ENCODE measurements at regions not wholly inside any gene's neighbourhood (a gene's known extent, or its start where the extent isn't known, plus 50 kb on each side); places are given as distances from the start of the nearest gene placed in this dataset.

DNA sequence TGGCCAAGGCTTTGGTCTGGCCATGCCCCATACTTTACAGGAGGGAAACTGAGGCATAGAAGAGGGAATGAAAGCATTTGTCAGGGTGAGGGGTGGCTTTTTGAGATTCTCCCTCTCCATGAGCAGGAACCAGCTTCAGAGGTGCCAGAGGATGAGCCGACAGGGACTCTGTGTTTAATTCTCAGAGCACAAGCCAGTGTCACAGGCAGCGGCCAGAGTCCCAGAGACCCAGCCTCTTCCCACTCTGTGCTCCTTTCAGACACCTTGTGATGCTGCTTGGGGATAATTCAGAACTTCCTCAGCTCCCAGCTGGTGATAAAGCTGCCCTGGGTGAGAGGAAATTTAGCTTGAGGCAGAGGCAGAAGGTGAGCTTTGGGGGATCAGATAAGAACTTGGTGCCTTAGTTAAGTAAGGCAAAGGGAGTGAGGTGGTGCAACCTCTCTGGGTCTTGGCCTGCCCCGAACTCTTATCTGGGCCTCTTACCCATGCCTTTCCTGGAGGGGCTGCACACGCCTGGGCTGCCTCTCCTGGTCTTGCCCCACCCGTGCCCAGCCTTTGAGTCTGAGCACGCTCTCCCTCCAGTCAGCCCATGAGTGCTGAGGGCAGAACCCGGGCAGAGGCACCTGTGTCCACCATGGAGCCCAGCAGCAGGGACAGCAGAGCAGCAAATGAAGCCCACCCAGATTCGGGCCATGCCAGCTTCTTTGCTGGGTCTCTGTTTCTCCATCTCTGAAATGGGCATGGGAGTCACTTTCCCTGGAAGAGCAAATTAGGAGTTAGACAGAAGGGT, 175.6 kb upstream of the C1orf174 start:
- TF ChIP-seq POLR2A (IDR thresholded peaks at IDR 0.05) (no peak), POLR2AphosphoS5 (IDR thresholded peaks at IDR 0.05) (no peak), EP300 (IDR thresholded peaks at IDR 0.05) (no peak)
- TF ChIP-seq, protein P1, sequence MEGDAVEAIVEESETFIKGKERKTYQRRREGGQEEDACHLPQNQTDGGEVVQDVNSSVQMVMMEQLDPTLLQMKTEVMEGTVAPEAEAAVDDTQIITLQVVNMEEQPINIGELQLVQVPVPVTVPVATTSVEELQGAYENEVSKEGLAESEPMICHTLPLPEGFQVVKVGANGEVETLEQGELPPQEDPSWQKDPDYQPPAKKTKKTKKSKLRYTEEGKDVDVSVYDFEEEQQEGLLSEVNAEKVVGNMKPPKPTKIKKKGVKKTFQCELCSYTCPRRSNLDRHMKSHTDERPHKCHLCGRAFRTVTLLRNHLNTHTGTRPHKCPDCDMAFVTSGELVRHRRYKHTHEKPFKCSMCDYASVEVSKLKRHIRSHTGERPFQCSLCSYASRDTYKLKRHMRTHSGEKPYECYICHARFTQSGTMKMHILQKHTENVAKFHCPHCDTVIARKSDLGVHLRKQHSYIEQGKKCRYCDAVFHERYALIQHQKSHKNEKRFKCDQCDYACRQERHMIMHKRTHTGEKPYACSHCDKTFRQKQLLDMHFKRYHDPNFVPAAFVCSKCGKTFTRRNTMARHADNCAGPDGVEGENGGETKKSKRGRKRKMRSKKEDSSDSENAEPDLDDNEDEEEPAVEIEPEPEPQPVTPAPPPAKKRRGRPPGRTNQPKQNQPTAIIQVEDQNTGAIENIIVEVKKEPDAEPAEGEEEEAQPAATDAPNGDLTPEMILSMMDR (IDR thresholded peaks at IDR 0.05): no peak
